ENCODE measurements at regions not wholly inside any gene's neighbourhood (a gene's known extent, or its start where the extent isn't known, plus 50 kb on each side); places are given as distances from the start of the nearest gene placed in this dataset.
A peak's percentile ranks its signal among the peaks of the same experiment; 100 is the strongest.

- intact Hi-C loops (cut with DNase I; ENCODE audit: low total_unique reads): no loop called here
- Histone ChIP-seq H3K9me3 (no peaks in the 10 kb centered on the region), H3K4me3 (no peak overlapping the region), H3K4me1 (no peaks in the 10 kb centered on the region), H3K27me3 (no peaks in the 10 kb centered on the region), H3K36me3 (no peaks in the 10 kb centered on the region), H3K27ac (no peak overlapping the region)
- no peak for DNase-seq (ENCODE audit: low spot score in 2 of 2)
- TF ChIP-seq POLR2A (IDR thresholded peaks at IDR 0.05) (no peak), CTCF (IDR thresholded peaks at IDR 0.05) (no peak), POLR2AphosphoS5 (IDR thresholded peaks at IDR 0.05) (no peak)
These were observed 107.2 kb upstream of the PGRMC2 start for GRCh38 chr4:128394778-128395177.

- no peak for TF ChIP-seq POLR2A (IDR thresholded peaks at IDR 0.05)
- no peak for TF ChIP-seq CTCF (IDR thresholded peaks at IDR 0.05)
- TF ChIP-seq POLR2AphosphoS5 (IDR thresholded peaks at IDR 0.05): no peak
- no peak for DNase-seq (ENCODE audit: low spot score in 2 of 2)
- no peaks in the 10 kb centered on the region for H3K4me1 ChIP-seq
- H3K9me3 ChIP-seq: no peaks in the 10 kb centered on the region
- H3K4me3 ChIP-seq: no peak overlapping the region
- H3K27ac ChIP-seq: no peak overlapping the region
- no peaks in the 10 kb centered on the region for H3K36me3 ChIP-seq
- intact Hi-C loops (cut with DNase I; ENCODE audit: low total_unique reads): no loop called here
- H3K27me3 ChIP-seq: no peaks in the 10 kb centered on the region
These were observed 105.6 kb upstream of the PGRMC2 start for GRCh38 chr4:128393101-128393704.

GRCh38 chr4:128390475-128390996, 102.9 kb upstream of the PGRMC2 start:
- H3K27me3 ChIP-seq: no peaks in the 10 kb centered on the region
- H3K9me3 ChIP-seq: no peaks in the 10 kb centered on the region
- peaks cover 0 to 11% of the 10 kb centered on the region in 2 donors for H3K4me1 ChIP-seq
- TF ChIP-seq POLR2AphosphoS5 (IDR thresholded peaks at IDR 0.05) (no peak), POLR2A (IDR thresholded peaks at IDR 0.05) (no peak), CTCF (IDR thresholded peaks at IDR 0.05) (no peak)
- no peak for DNase-seq (ENCODE audit: low spot score in 2 of 2)
- H3K36me3 ChIP-seq: no peaks in the 10 kb centered on the region
- intact Hi-C loops (cut with DNase I; ENCODE audit: low total_unique reads): no loop called here
- H3K4me3 ChIP-seq: no peak overlapping the region
- no peak overlapping the region for H3K27ac ChIP-seq

GRCh38 chr4:128388796-128389195, 101.2 kb upstream of the PGRMC2 start:
- no peaks in the 10 kb centered on the region for H3K27me3 ChIP-seq
- intact Hi-C loops (cut with DNase I; ENCODE audit: low total_unique reads): no loop called here
- no peak for TF ChIP-seq POLR2AphosphoS5 (IDR thresholded peaks at IDR 0.05)
- TF ChIP-seq POLR2A (IDR thresholded peaks at IDR 0.05): no peak
- no peak for TF ChIP-seq CTCF (IDR thresholded peaks at IDR 0.05)
- no peaks in the 10 kb centered on the region for H3K9me3 ChIP-seq
- H3K36me3 ChIP-seq: no peaks in the 10 kb centered on the region
- H3K27ac ChIP-seq: peak overlapping the region in 1 of 2 donors; percentile 85
- DNase-seq (ENCODE audit: low spot score in 2 of 2): no peak
- H3K4me3 ChIP-seq: no peak overlapping the region
- peaks cover 0 to 15% of the 10 kb centered on the region in 2 donors for H3K4me1 ChIP-seq

- TF ChIP-seq POLR2A (IDR thresholded peaks at IDR 0.05) (no peak), CTCF (IDR thresholded peaks at IDR 0.05) (no peak), POLR2AphosphoS5 (IDR thresholded peaks at IDR 0.05) (no peak)
- peaks cover 0 to 15% of the 10 kb centered on the region in 2 donors for H3K4me1 ChIP-seq
- H3K36me3 ChIP-seq: no peaks in the 10 kb centered on the region
- no peaks in the 10 kb centered on the region for H3K9me3 ChIP-seq
- no peaks in the 10 kb centered on the region for H3K27me3 ChIP-seq
- H3K27ac ChIP-seq: peak overlapping the region; percentile 21 to 85
- intact Hi-C loops (cut with DNase I; ENCODE audit: low total_unique reads): no loop called here
- H3K4me3 ChIP-seq: no peak overlapping the region
- DNase-seq (ENCODE audit: low spot score in 2 of 2): no peak
These were observed 100.7 kb upstream of the PGRMC2 start for GRCh38 chr4:128388352-128388630.

Data from breast epithelium (tissue), 4 donors.